GM23338 (cell line): ENCODE measurements at regions not wholly inside any gene's neighbourhood (a gene's known extent, or its start where the extent isn't known, plus 50 kb on each side); places are given as distances from the start of the nearest gene placed in this dataset.
A peak's percentile ranks its signal among the peaks of the same experiment; 100 is the strongest.

Source experiments
- ATAC-seq: fragments of 200-7000 bp; cut with Tn5 transposase; 3 replicates; pipeline ENCODE4 v1.9.1; 2020
- DNase-seq: peaks from one replicate; pipeline ENCODE4 v3.0.0-alpha.2; 2015; ENCODE audit warnings: low spot score
- H2AFZ ChIP-seq: fragments of 200-600 bp; sonication (generic); 2 replicates; pipeline ENCODE4 v1.8.0; 2016; ENCODE audit warnings: antibody characterized with exemption, mild to moderate bottlenecking, moderate library complexity
- H3F3A ChIP-seq: fragments of 200-600 bp; sonication (generic); replicated peaks from 2 replicates; pipeline ENCODE4 v1.8.0; 2017; ENCODE audit warnings: antibody characterized with exemption, mixed run types, low read depth
- H3K27ac ChIP-seq: fragments of 200-600 bp; sonication (generic); 2 replicates; pipeline ENCODE4 v1.6.1; 2016; ENCODE audit warnings: low read depth
- H3K27me3 ChIP-seq: fragments of 200-600 bp; sonication (generic); 2 replicates; pipeline ENCODE4 v1.8.0; 2016; ENCODE audit warnings: mild to moderate bottlenecking, mixed run types, moderate library complexity; ENCODE audit not compliant: insufficient read depth
- H3K36me3 ChIP-seq: fragments of 200-600 bp; sonication (generic); 2 replicates; pipeline ENCODE4 v1.8.0; 2016; ENCODE audit warnings: mild to moderate bottlenecking; ENCODE audit not compliant: insufficient read depth
- H3K4me1 ChIP-seq: fragments of 200-600 bp; sonication (generic); 2 replicates; pipeline ENCODE4 v1.8.0; 2016; ENCODE audit warnings: mild to moderate bottlenecking, moderate library complexity; ENCODE audit not compliant: insufficient read depth
- H3K4me2 ChIP-seq: fragments of 200-600 bp; sonication (generic); 2 replicates; pipeline ENCODE4 v1.7.1; 2017; ENCODE audit warnings: mixed run types
- H3K4me3 ChIP-seq: fragments of 200-600 bp; sonication (generic); 2 replicates; pipeline ENCODE4 v1.6.1; 2016; ENCODE audit warnings: mixed run types
- H3K79me2 ChIP-seq: fragments of 200-600 bp; sonication (generic); replicated peaks from 2 replicates; pipeline ENCODE4 v1.8.0; 2017; ENCODE audit warnings: mild to moderate bottlenecking; ENCODE audit not compliant: insufficient read depth
- H3K9me2 ChIP-seq: fragments of 200-600 bp; sonication (generic); 2 replicates; pipeline ENCODE4 v1.8.0; 2017; ENCODE audit not compliant: insufficient read depth
- H4K20me1 ChIP-seq: fragments of 200-600 bp; sonication (generic); replicated peaks from 2 replicates; pipeline ENCODE4 v1.8.0; 2017; ENCODE audit warnings: mild to moderate bottlenecking; ENCODE audit not compliant: insufficient read depth
- H3K27ac Mint-ChIP-seq: 2 replicates; pipeline ENCODE4 v1.8.0; 2020; ENCODE audit warnings: inconsistent platforms, mild to moderate bottlenecking, moderate library complexity, mixed read lengths
- H3K27me3 Mint-ChIP-seq: 3 replicates; pipeline ENCODE4 v1.8.0; 2022; ENCODE audit warnings: low read depth, mild to moderate bottlenecking, moderate library complexity, mixed read lengths, inconsistent platforms; ENCODE audit not compliant: insufficient read depth, poor library complexity
- H3K36me3 Mint-ChIP-seq: 3 replicates; pipeline ENCODE4 v1.8.0; 2021; ENCODE audit warnings: low read depth, mild to moderate bottlenecking, inconsistent platforms, moderate library complexity, mixed read lengths
- H3K4me1 Mint-ChIP-seq: 3 replicates; pipeline ENCODE4 v1.8.0; 2020; ENCODE audit warnings: mild to moderate bottlenecking, inconsistent platforms, mixed read lengths
- H3K4me3 Mint-ChIP-seq: 3 replicates; pipeline ENCODE4 v1.8.0; 2021; ENCODE audit warnings: moderate library complexity, mild to moderate bottlenecking, inconsistent platforms, mixed read lengths
- H3K9me3 Mint-ChIP-seq: 3 replicates; pipeline ENCODE4 v1.8.0; 2020; ENCODE audit warnings: moderate library complexity, mild to moderate bottlenecking, inconsistent platforms, mixed read lengths
- CTCF ChIP-seq, 2 experiments: fragments of 200-600 bp in 1 of 2; sonication (generic) in 1 of 2; conservative IDR thresholded peaks; 2 replicates each; pipeline versions ENCODE4 v1.5.1 to v1.6.1; 2016 to 2017; ENCODE audit warnings: antibody characterized with exemption in 2 of 2, low read depth in 2 of 2, mild to moderate bottlenecking in 2 of 2, moderate library complexity in 1 of 2
- EZH2phosphoT487 ChIP-seq: fragments of 200-600 bp; sonication (generic); IDR thresholded peaks from one replicate; pipeline ENCODE4 v1.8.1; 2018; ENCODE audit warnings: antibody characterized with exemption; ENCODE audit not compliant: unreplicated experiment
- JUNB ChIP-seq: IDR thresholded peaks from one replicate; pipeline ENCODE4 v1.6.1; 2016; ENCODE audit warnings: antibody characterized with exemption; ENCODE audit not compliant: unreplicated experiment
- NANOG ChIP-seq: IDR thresholded peaks from 2 replicates; pipeline ENCODE4 v1.6.1; 2016; ENCODE audit warnings: antibody characterized with exemption, borderline replicate concordance
- ZNF114 ChIP-seq: fragments of 250-450 bp; sonication (Bioruptor Pico); IDR thresholded peaks from 2 replicates; pipeline ENCODE4 v1.5.0; 2020; ENCODE audit warnings: mild to moderate bottlenecking, moderate library complexity
- ZNF331 ChIP-seq: fragments of 250-450 bp; sonication (Bioruptor Pico); IDR thresholded peaks from 2 replicates; pipeline ENCODE4 v1.5.0; 2020; ENCODE audit warnings: low read depth, mild to moderate bottlenecking, moderate library complexity
- TF ChIP-seq, protein P1 (sequence below): IDR thresholded peaks from one replicate; pipeline ENCODE4 v1.6.1; 2018; ENCODE audit warnings: antibody characterized with exemption; ENCODE audit not compliant: unreplicated experiment

GRCh38 chr9:26462213-26462612 is 430.4 kb downstream of the CAAP1 start:
- peak; percentile 71 for DNase-seq
- H3K27ac ChIP-seq = no peak overlapping the region
- H3K4me3 Mint-ChIP-seq = no peak overlapping the region
- no peak for TF ChIP-seq ZNF331 (CRISPR knock-in tag)
- TF ChIP-seq, protein P1, sequence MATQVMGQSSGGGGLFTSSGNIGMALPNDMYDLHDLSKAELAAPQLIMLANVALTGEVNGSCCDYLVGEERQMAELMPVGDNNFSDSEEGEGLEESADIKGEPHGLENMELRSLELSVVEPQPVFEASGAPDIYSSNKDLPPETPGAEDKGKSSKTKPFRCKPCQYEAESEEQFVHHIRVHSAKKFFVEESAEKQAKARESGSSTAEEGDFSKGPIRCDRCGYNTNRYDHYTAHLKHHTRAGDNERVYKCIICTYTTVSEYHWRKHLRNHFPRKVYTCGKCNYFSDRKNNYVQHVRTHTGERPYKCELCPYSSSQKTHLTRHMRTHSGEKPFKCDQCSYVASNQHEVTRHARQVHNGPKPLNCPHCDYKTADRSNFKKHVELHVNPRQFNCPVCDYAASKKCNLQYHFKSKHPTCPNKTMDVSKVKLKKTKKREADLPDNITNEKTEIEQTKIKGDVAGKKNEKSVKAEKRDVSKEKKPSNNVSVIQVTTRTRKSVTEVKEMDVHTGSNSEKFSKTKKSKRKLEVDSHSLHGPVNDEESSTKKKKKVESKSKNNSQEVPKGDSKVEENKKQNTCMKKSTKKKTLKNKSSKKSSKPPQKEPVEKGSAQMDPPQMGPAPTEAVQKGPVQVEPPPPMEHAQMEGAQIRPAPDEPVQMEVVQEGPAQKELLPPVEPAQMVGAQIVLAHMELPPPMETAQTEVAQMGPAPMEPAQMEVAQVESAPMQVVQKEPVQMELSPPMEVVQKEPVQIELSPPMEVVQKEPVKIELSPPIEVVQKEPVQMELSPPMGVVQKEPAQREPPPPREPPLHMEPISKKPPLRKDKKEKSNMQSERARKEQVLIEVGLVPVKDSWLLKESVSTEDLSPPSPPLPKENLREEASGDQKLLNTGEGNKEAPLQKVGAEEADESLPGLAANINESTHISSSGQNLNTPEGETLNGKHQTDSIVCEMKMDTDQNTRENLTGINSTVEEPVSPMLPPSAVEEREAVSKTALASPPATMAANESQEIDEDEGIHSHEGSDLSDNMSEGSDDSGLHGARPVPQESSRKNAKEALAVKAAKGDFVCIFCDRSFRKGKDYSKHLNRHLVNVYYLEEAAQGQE = peak; percentile 73
- H3K9me3 Mint-ChIP-seq = peaks cover 2% of the 10 kb centered on the region; the same call in 1 of the 3 replicates
- no peaks in the 10 kb centered on the region for H3K4me1 ChIP-seq
- ATAC-seq = peak; percentile 61
- H3K4me3 ChIP-seq = no peak overlapping the region
- H3K27ac Mint-ChIP-seq = no peak overlapping the region
- no peaks in the 10 kb centered on the region; the same call in 1 of the 3 replicates for H3K4me1 Mint-ChIP-seq
- H3F3A ChIP-seq = no peaks in the 10 kb centered on the region
- H3K27me3 ChIP-seq = no peaks in the 10 kb centered on the region
- H2AFZ ChIP-seq = no peak overlapping the region
- H3K36me3 Mint-ChIP-seq = no peaks in the 10 kb centered on the region
- H3K4me2 ChIP-seq = no peak overlapping the region
- no peaks in the 10 kb centered on the region for H3K79me2 ChIP-seq
- no peaks in the 10 kb centered on the region for H3K27me3 Mint-ChIP-seq
- no peaks in the 10 kb centered on the region for H4K20me1 ChIP-seq
- H3K9me2 ChIP-seq = no peaks in the 10 kb centered on the region
- no peaks in the 10 kb centered on the region for H3K36me3 ChIP-seq

GRCh38 chr9:26460624-26461023 is 432.0 kb downstream of the CAAP1 start:
- DNase-seq (no peak), ATAC-seq (no peak)
- Histone ChIP-seq H3K27me3 (no peaks in the 10 kb centered on the region), H3K36me3 (no peaks in the 10 kb centered on the region), H4K20me1 (no peaks in the 10 kb centered on the region), H3K9me2 (no peaks in the 10 kb centered on the region), H2AFZ (no peak overlapping the region), H3K4me2 (no peak overlapping the region), H3F3A (no peaks in the 10 kb centered on the region), H3K4me3 (no peak overlapping the region), H3K4me1 (no peaks in the 10 kb centered on the region), H3K79me2 (no peaks in the 10 kb centered on the region), H3K27ac (no peak overlapping the region)
- Mint-ChIP-seq H3K36me3 (no peaks in the 10 kb centered on the region), H3K4me3 (no peak overlapping the region), H3K27me3 (no peaks in the 10 kb centered on the region), H3K27ac (no peak overlapping the region), H3K4me1 (no peaks in the 10 kb centered on the region; the same call in 1 of the 3 replicates), H3K9me3 (peaks cover 2% of the 10 kb centered on the region; the same call in 1 of the 3 replicates)
- TF ChIP-seq EZH2phosphoT487 (no peak), JUNB (no peak), ZNF114 (no peak), NANOG (no peak), CTCF (conservative IDR thresholded peaks at IDR 0.05; ENCODE audit: low read depth in 2 of 2) (no peak)
